ENCODE measurements at regions not wholly inside any gene's neighbourhood (a gene's known extent, or its start where the extent isn't known, plus 50 kb on each side); places are given as distances from the start of the nearest gene placed in this dataset.

DNA sequence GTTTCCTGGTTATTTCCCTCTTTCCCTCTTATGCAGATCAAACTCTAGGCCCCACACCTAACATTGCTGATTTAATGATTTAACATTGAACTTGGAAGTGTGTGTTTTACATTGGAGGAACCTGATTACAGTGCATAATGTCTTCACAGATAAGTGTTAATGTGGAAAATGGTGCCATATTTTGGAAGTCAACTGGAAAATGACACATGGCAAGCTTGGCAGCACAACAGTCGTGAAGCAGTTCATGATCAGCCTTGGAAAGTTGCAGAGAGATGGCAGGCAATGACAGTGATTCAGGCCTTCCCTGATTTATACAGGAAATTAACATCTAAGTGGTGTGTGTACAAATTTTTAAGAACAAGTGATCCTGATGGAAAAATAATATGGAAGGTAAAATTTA lies 80.0 kb upstream of the CTNND2 start:
- DNase-seq = no peak
- H3K23ac ChIP-seq (ENCODE audit: low read length in 2 of 2) = no peak overlapping the region
- no peak overlapping the region for H2BK120ac ChIP-seq (ENCODE audit: low read depth, low read length)
- no peak overlapping the region for H3K4me3 ChIP-seq (ENCODE audit: insufficient read depth in 1 of 2, low read depth in 1 of 2, low read length in 2 of 2)
- no peak overlapping the region for H3K9ac ChIP-seq (ENCODE audit: low read length)
- WGBS = 64% methylated on average over 1 of the region's 1 CpG
- no peak overlapping the region for H2BK5ac ChIP-seq (ENCODE audit: low read depth, low read length, poor library complexity, severe bottlenecking)
- H3K36me3 ChIP-seq (ENCODE audit: control insufficient read depth in 1 of 2, insufficient read depth in 2 of 2, low read depth in 1 of 2, low read length in 2 of 2) = no peaks in the 10 kb centered on the region
- H3K14ac ChIP-seq (ENCODE audit: low read length in 2 of 2) = no peak overlapping the region
- H3K9me3 ChIP-seq (ENCODE audit: control insufficient read depth, low read length) = no peaks in the 10 kb centered on the region
- H4K8ac ChIP-seq (ENCODE audit: low read length) = no peak overlapping the region
- no peaks in the 10 kb centered on the region for H3K79me1 ChIP-seq (replicated peaks; ENCODE audit: low read length, poor library complexity, severe bottlenecking)
- H3K18ac ChIP-seq (ENCODE audit: low read depth in 1 of 2, low read length in 2 of 2) = no peak overlapping the region
- H2BK15ac ChIP-seq (ENCODE audit: low read depth, poor library complexity, severe bottlenecking) = no peak overlapping the region
- H3K4ac ChIP-seq (ENCODE audit: low read depth in 1 of 2, low read length in 2 of 2) = no peak overlapping the region
- no peak overlapping the region for H4K91ac ChIP-seq (ENCODE audit: low read length)
- no peak overlapping the region for H2BK12ac ChIP-seq (ENCODE audit: low read length in 2 of 2)
- no peaks in the 10 kb centered on the region for H3K4me1 ChIP-seq (ENCODE audit: control insufficient read depth, insufficient read depth, low read depth, low read length)
- no peak overlapping the region for H3K27ac ChIP-seq (ENCODE audit: low read length, poor library complexity, severe bottlenecking)
- H3K4me2 ChIP-seq (ENCODE audit: low read length, poor library complexity, severe bottlenecking) = no peak overlapping the region
- no peak overlapping the region for H2AK5ac ChIP-seq (ENCODE audit: low read length, severe bottlenecking)
- no peaks in the 10 kb centered on the region for H3K27me3 ChIP-seq (ENCODE audit: control insufficient read depth in 1 of 2, insufficient read depth in 1 of 2, low read length in 2 of 2)
- H2AFZ ChIP-seq (ENCODE audit: low read depth, low read length) = no peak overlapping the region

- Histone ChIP-seq H3K4me1 (ENCODE audit: control insufficient read depth, insufficient read depth, low read depth, low read length) (no peaks in the 10 kb centered on the region), H3K18ac (ENCODE audit: low read depth in 1 of 2, low read length in 2 of 2) (no peak overlapping the region), H3K4ac (ENCODE audit: low read depth in 1 of 2, low read length in 2 of 2) (no peak overlapping the region), H3K27me3 (ENCODE audit: control insufficient read depth in 1 of 2, insufficient read depth in 1 of 2, low read length in 2 of 2) (no peaks in the 10 kb centered on the region), H2BK120ac (ENCODE audit: low read depth, low read length) (no peak overlapping the region), H3K14ac (ENCODE audit: low read length in 2 of 2) (no peak overlapping the region), H2AK5ac (ENCODE audit: low read length, severe bottlenecking) (no peak overlapping the region), H3K4me3 (ENCODE audit: insufficient read depth in 1 of 2, low read depth in 1 of 2, low read length in 2 of 2) (no peak overlapping the region), H3K79me1 (replicated peaks; ENCODE audit: low read length, poor library complexity, severe bottlenecking) (no peaks in the 10 kb centered on the region), H3K27ac (ENCODE audit: low read length, poor library complexity, severe bottlenecking) (no peak overlapping the region), H2BK5ac (ENCODE audit: low read depth, low read length, poor library complexity, severe bottlenecking) (no peak overlapping the region), H4K91ac (ENCODE audit: low read length) (no peak overlapping the region), H3K9me3 (ENCODE audit: control insufficient read depth, low read length) (no peaks in the 10 kb centered on the region), H2AFZ (ENCODE audit: low read depth, low read length) (no peak overlapping the region), H2BK15ac (ENCODE audit: low read depth, poor library complexity, severe bottlenecking) (no peak overlapping the region), H3K36me3 (ENCODE audit: control insufficient read depth in 1 of 2, insufficient read depth in 2 of 2, low read depth in 1 of 2, low read length in 2 of 2) (no peaks in the 10 kb centered on the region), H3K23ac (ENCODE audit: low read length in 2 of 2) (no peak overlapping the region), H3K4me2 (ENCODE audit: low read length, poor library complexity, severe bottlenecking) (no peak overlapping the region), H3K9ac (ENCODE audit: low read length) (no peak overlapping the region), H4K8ac (ENCODE audit: low read length) (no peak overlapping the region), H2BK12ac (ENCODE audit: low read length in 2 of 2) (no peak overlapping the region)
- WGBS = 79% methylated on average over 1 of the region's 3 CpGs
- no peak for DNase-seq
Observed at GRCh38 chr5:11981986-11982385, 77.7 kb upstream of the CTNND2 start.

DNA sequence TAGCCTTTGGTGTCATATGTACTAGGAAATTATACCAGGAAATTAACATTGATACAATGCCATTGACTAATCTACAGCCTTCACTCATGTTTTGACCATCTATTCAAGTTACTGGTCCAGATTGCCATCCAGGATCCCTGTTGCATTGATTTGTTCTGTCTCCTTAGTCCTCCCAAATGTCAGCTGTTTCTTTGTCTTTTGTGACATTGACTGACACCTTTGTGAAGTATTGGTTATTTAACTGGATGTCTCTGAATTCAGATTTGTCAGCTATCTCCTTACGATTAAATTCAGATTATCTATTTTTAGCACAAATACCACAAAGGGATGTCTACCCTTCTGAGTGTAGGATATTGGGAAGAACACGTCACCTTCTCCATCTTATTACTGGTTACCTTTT lies 73.7 kb upstream of the CTNND2 start:
- Histone ChIP-seq H2BK15ac (ENCODE audit: low read depth, poor library complexity, severe bottlenecking) (no peak overlapping the region), H3K14ac (ENCODE audit: low read length in 2 of 2) (no peak overlapping the region), H3K36me3 (ENCODE audit: control insufficient read depth in 1 of 2, insufficient read depth in 2 of 2, low read depth in 1 of 2, low read length in 2 of 2) (no peaks in the 10 kb centered on the region), H2BK12ac (ENCODE audit: low read length in 2 of 2) (no peak overlapping the region), H3K4ac (ENCODE audit: low read depth in 1 of 2, low read length in 2 of 2) (no peak overlapping the region), H3K9ac (ENCODE audit: low read length) (no peak overlapping the region), H3K27me3 (ENCODE audit: control insufficient read depth in 1 of 2, insufficient read depth in 1 of 2, low read length in 2 of 2) (no peaks in the 10 kb centered on the region), H2BK5ac (ENCODE audit: low read depth, low read length, poor library complexity, severe bottlenecking) (no peak overlapping the region), H4K91ac (ENCODE audit: low read length) (no peak overlapping the region), H3K79me1 (replicated peaks; ENCODE audit: low read length, poor library complexity, severe bottlenecking) (no peaks in the 10 kb centered on the region), H3K18ac (ENCODE audit: low read depth in 1 of 2, low read length in 2 of 2) (no peak overlapping the region), H2BK120ac (ENCODE audit: low read depth, low read length) (no peak overlapping the region), H3K4me3 (ENCODE audit: insufficient read depth in 1 of 2, low read depth in 1 of 2, low read length in 2 of 2) (no peak overlapping the region), H3K4me1 (ENCODE audit: control insufficient read depth, insufficient read depth, low read depth, low read length) (no peaks in the 10 kb centered on the region), H3K23ac (ENCODE audit: low read length in 2 of 2) (no peak overlapping the region), H4K8ac (ENCODE audit: low read length) (no peak overlapping the region), H2AK5ac (ENCODE audit: low read length, severe bottlenecking) (no peak overlapping the region), H3K4me2 (ENCODE audit: low read length, poor library complexity, severe bottlenecking) (no peak overlapping the region), H3K9me3 (ENCODE audit: control insufficient read depth, low read length) (no peaks in the 10 kb centered on the region), H2AFZ (ENCODE audit: low read depth, low read length) (no peak overlapping the region), H3K27ac (ENCODE audit: low read length, poor library complexity, severe bottlenecking) (no peak overlapping the region)
- WGBS = 80% methylated on average over 1 of the region's 2 CpGs
- DNase-seq = no peak

DNA sequence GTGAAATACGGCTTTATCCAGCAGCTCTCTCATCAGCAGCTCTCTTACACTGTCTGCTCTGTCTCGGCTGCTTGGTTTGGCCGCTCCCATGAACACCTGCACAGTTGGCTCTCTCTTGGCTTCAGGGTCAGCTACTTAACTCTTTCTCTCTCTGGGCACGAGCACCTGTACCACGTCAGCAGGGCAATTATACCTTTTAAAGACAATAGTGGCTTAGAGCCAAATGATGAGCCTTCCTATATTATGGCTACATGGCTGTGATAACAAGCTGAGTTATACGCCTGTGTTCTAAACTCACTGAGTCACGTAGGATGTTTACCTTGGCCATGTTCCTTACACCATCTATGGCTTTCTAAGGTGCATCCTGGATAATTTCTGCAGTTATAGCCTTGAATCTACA lies 69.2 kb upstream of the CTNND2 start:
- no peak overlapping the region for H3K4ac ChIP-seq (ENCODE audit: low read depth in 1 of 2, low read length in 2 of 2)
- no peaks in the 10 kb centered on the region for H3K36me3 ChIP-seq (ENCODE audit: control insufficient read depth in 1 of 2, insufficient read depth in 2 of 2, low read depth in 1 of 2, low read length in 2 of 2)

More for the DNA sequence above, 69.2 kb upstream of the CTNND2 start:
- DNase-seq = no peak
- Histone ChIP-seq H2BK15ac (ENCODE audit: low read depth, poor library complexity, severe bottlenecking) (no peak overlapping the region), H3K4me3 (ENCODE audit: insufficient read depth in 1 of 2, low read depth in 1 of 2, low read length in 2 of 2) (no peak overlapping the region), H3K9ac (ENCODE audit: low read length) (no peak overlapping the region), H3K27ac (ENCODE audit: low read length, poor library complexity, severe bottlenecking) (no peak overlapping the region), H2AK5ac (ENCODE audit: low read length, severe bottlenecking) (no peak overlapping the region), H4K8ac (ENCODE audit: low read length) (no peak overlapping the region), H3K79me1 (replicated peaks; ENCODE audit: low read length, poor library complexity, severe bottlenecking) (no peaks in the 10 kb centered on the region), H3K18ac (ENCODE audit: low read depth in 1 of 2, low read length in 2 of 2) (no peak overlapping the region), H3K14ac (ENCODE audit: low read length in 2 of 2) (no peak overlapping the region), H3K23ac (ENCODE audit: low read length in 2 of 2) (no peak overlapping the region), H3K9me3 (ENCODE audit: control insufficient read depth, low read length) (no peaks in the 10 kb centered on the region), H4K91ac (ENCODE audit: low read length) (no peak overlapping the region), H3K27me3 (ENCODE audit: control insufficient read depth in 1 of 2, insufficient read depth in 1 of 2, low read length in 2 of 2) (no peaks in the 10 kb centered on the region), H2AFZ (ENCODE audit: low read depth, low read length) (no peak overlapping the region), H2BK12ac (ENCODE audit: low read length in 2 of 2) (no peak overlapping the region), H2BK5ac (ENCODE audit: low read depth, low read length, poor library complexity, severe bottlenecking) (no peak overlapping the region), H2BK120ac (ENCODE audit: low read depth, low read length) (no peak overlapping the region), H3K4me1 (ENCODE audit: control insufficient read depth, insufficient read depth, low read depth, low read length) (no peaks in the 10 kb centered on the region), H3K4me2 (ENCODE audit: low read length, poor library complexity, severe bottlenecking) (no peak overlapping the region)
- WGBS = 78% methylated on average over 7 of the region's 7 CpGs

Measured in mesenchymal stem cell (in vitro differentiated cells and primary cell).